HepG2 (cell line): ENCODE measurements at regions not wholly inside any gene's neighbourhood (a gene's known extent, or its start where the extent isn't known, plus 50 kb on each side); places are given as distances from the start of the nearest gene placed in this dataset.

ENCODE experiments used
- ATAC-seq: fragments of 200-7000 bp; cut with Tn5 transposase; 3 replicates; pipeline ENCODE4 v1.9.1; 2020; ENCODE audit warnings: mild to moderate bottlenecking, moderate library complexity
- BruUV-seq: library from RNA; stranded (reverse); fragments of 400-500 nt; replicated peaks from 2 replicates; lab custom pipeline; 2021; lab: Mats Ljungman, UMichigan
- CTCF ChIA-PET: fragments of 300-600 bp; formaldehyde crosslinking; extraction: SDS; loops from one replicate; lab custom pipeline; 2021; ENCODE audit warnings: low total read pairs, inconsistent platforms, low intra/inter-chr PET ratio; lab: Yijun Ruan, JAX
- POLR2A ChIA-PET: fragments of 350-600 bp; sonication (Branson Sonifier 250); formaldehyde crosslinking; loops from one replicate; lab custom pipeline; 2020; ENCODE audit warnings: antibody characterized with exemption, inconsistent platforms; lab: Yijun Ruan, JAX
- DNase-seq: peaks from one replicate; pipeline ENCODE4 v3.0.0-alpha.2; 2015; ENCODE audit warnings: low spot score
- FAIRE-seq: peaks from 3 replicates; lab custom pipeline; 2011; peaks lifted over from hg19 to GRCh38; lab: Jason Lieb, UNC
- H2AFZ ChIP-seq: one replicate; pipeline ENCODE4 v1.6.1; 2011; ENCODE audit warnings: low read length, inconsistent platforms
- H3K27ac ChIP-seq: fragments of 300-600 bp; 3 replicates; pipeline ENCODE4 v1.8.0; 2011; ENCODE audit warnings: mixed run types, mild to moderate bottlenecking, mixed read lengths, low read length, inconsistent platforms; ENCODE audit not compliant: insufficient read depth; ENCODE audit errors: extremely low read length
- H3K27me3 ChIP-seq, 2 experiments: fragments of 200-600 bp in 1 of 2; 2 replicates in 1 of 2; 3 replicates in 1 of 2; pipeline versions ENCODE4 v1.6.0 to v1.8.0; 2011; ENCODE audit warnings: low read length in 2 of 2, mild to moderate bottlenecking in 2 of 2, moderate library complexity in 2 of 2, inconsistent platforms in 1 of 2; ENCODE audit not compliant: insufficient read depth in 2 of 2, control insufficient read depth in 1 of 2
- H3K36me3 ChIP-seq, 2 experiments: fragments of 200-600 bp in 1 of 2; replicated peaks in 1 of 2; 2 replicates in 1 of 2; 3 replicates in 1 of 2; pipeline versions ENCODE4 v1.5.1 to v1.8.0; 2011; ENCODE audit warnings: low read length in 2 of 2, inconsistent platforms in 1 of 2; ENCODE audit not compliant: insufficient read depth in 2 of 2, control insufficient read depth in 1 of 2
- H3K4me1 ChIP-seq: 2 replicates; pipeline ENCODE4 v1.5.1; 2012; ENCODE audit warnings: low read length, inconsistent platforms; ENCODE audit not compliant: insufficient read depth
- H3K4me2 ChIP-seq: 2 replicates; pipeline ENCODE4 v1.6.0; 2011; ENCODE audit warnings: low read depth, low read length, inconsistent platforms
- H3K4me3 ChIP-seq, 3 experiments: fragments of 200-600 bp in 1 of 3; sonication (generic), shearing (Covaris generic) in 1 of 3; replicated peaks in 1 of 3; 2 replicates each; pipeline ENCODE4 v1.5.1; 2011 to 2016; ENCODE audit warnings: low read length in 3 of 3, inconsistent platforms in 2 of 3, low read depth in 2 of 3, mild to moderate bottlenecking in 2 of 3, control low read depth in 1 of 3, mixed read lengths in 1 of 3; ENCODE audit not compliant: insufficient read depth in 1 of 3
- H3K79me2 ChIP-seq: one replicate; pipeline ENCODE4 v1.6.1; 2011; ENCODE audit warnings: low read length, inconsistent platforms; ENCODE audit not compliant: insufficient read depth
- H3K9ac ChIP-seq: 2 replicates; pipeline ENCODE4 v1.6.0; 2011; ENCODE audit warnings: mild to moderate bottlenecking, low read depth, low read length, inconsistent platforms; ENCODE audit not compliant: insufficient read depth
- H3K9me3 ChIP-seq: 2 replicates; pipeline ENCODE4 v1.5.1; 2012; ENCODE audit warnings: mild to moderate bottlenecking, low read length
- H4K20me1 ChIP-seq: 2 replicates; pipeline ENCODE4 v1.6.0; 2011; ENCODE audit warnings: inconsistent platforms, mild to moderate bottlenecking, low read length, moderate library complexity; ENCODE audit not compliant: insufficient read depth
- CCDC6 ChIP-seq: sonication (generic); formaldehyde crosslinking; IDR thresholded peaks from 2 replicates; pipeline ENCODE4 v1.8.1; 2022; ENCODE audit warnings: mild to moderate bottlenecking, missing genetic modification reagents, moderate library complexity
- NPAS2 ChIP-seq: sonication (generic); formaldehyde crosslinking; IDR thresholded peaks from 2 replicates; pipeline ENCODE4 v1.8.0; 2022; ENCODE audit warnings: mild to moderate bottlenecking, missing genetic modification reagents, borderline replicate concordance
- RERE ChIP-seq: IDR thresholded peaks from 2 replicates; pipeline ENCODE4 v1.6.1; 2016; ENCODE audit warnings: low read depth, missing genetic modification reagents, missing compliant biosample characterization
- TRIM24 ChIP-seq: sonication (generic); formaldehyde crosslinking; IDR thresholded peaks from 2 replicates; pipeline ENCODE4 v1.8.0; 2022; ENCODE audit warnings: mild to moderate bottlenecking, missing genetic modification reagents
- ZFY ChIP-seq: sonication (generic); formaldehyde crosslinking; IDR thresholded peaks from 2 replicates; pipeline ENCODE4 v1.4.0; 2020; ENCODE audit warnings: missing genetic modification reagents
- ZNF605 ChIP-seq: sonication (generic); formaldehyde crosslinking; IDR thresholded peaks from 2 replicates; pipeline ENCODE4 v1.8.0; 2022; ENCODE audit warnings: mild to moderate bottlenecking, missing genetic modification reagents
- WGBS: methylation state at CpG from one replicate; pipeline ENCODE4 v1.1.6; 2017; ENCODE audit warnings: low lambda C conversion rate; 5-methylcytosine and 5-hydroxymethylcytosine counted together
- in situ Hi-C: cut with HindIII; loops from 2 replicates; pipeline ENCODE4 v1.10.0; 2017; ENCODE audit warnings: low pct_unique_long_range_greater_than_20kb; ENCODE audit not compliant: extremely low pct_ligation_motif_present
- intact Hi-C: fragments of 100-400 bp; cut with micrococcal nuclease; formaldehyde crosslinking; loops from one replicate; pipeline ENCODE4 v1.10.0; 2022; ENCODE audit not compliant: unreplicated experiment
- TF ChIP-seq, protein P1 (sequence below): sonication (generic); formaldehyde crosslinking; conservative IDR thresholded peaks from 2 replicates; pipeline ENCODE4 v1.8.1; 2023; ENCODE audit warnings: missing genetic modification reagents
- TF ChIP-seq, protein P2 (sequence below): sonication (generic); formaldehyde crosslinking; IDR thresholded peaks from 2 replicates; pipeline ENCODE4 v1.4.0; 2020; ENCODE audit warnings: missing genetic modification reagents

DNA sequence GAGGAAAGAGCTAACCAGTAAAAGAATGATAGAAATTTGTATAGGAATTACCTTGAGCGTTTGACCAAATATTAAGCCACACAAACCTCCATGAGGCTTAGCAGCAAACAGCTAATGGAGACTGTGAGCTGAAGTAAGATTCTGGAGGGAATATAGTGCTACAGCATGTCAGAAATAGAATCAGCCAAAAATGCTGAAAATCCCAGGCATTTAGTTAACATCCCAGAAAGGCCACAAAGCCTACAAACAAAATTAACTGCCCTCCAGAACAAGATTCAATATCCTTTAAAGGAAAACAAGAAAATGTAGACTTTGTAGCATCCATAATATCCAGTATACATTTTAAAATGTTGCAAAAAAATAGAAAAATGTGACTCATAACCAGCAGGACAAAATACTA, 257.8 kb upstream of the TUSC1 start:
- in situ Hi-C loops = no loop called here
- POLR2A ChIA-PET = no interaction called here
- Histone ChIP-seq H3K9ac (no peak overlapping the region), H3K4me1 (no peaks in the 10 kb centered on the region), H3K27ac (no peak overlapping the region)
- 0% methylated on average over 1 of the region's 1 CpG for whole genome bisulfite sequencing
- ATAC-seq = no peak
- TF ChIP-seq ZNF605 (CRISPR knock-in tag) (no peak), ZFY (CRISPR knock-in tag) (no peak)
- TF ChIP-seq, protein P1, sequence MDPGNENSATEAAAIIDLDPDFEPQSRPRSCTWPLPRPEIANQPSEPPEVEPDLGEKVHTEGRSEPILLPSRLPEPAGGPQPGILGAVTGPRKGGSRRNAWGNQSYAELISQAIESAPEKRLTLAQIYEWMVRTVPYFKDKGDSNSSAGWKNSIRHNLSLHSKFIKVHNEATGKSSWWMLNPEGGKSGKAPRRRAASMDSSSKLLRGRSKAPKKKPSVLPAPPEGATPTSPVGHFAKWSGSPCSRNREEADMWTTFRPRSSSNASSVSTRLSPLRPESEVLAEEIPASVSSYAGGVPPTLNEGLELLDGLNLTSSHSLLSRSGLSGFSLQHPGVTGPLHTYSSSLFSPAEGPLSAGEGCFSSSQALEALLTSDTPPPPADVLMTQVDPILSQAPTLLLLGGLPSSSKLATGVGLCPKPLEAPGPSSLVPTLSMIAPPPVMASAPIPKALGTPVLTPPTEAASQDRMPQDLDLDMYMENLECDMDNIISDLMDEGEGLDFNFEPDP (CRISPR knock-in tag) = no peak
- TF ChIP-seq, all 625 proteins: peak for 0
- Histone ChIP-seq H3K27me3 (no peaks in the 10 kb centered on the region), H2AFZ (no peak overlapping the region), H3K36me3 (no peaks in the 10 kb centered on the region), H3K4me3 (no peak overlapping the region), H4K20me1 (no peaks in the 10 kb centered on the region), H3K79me2 (no peaks in the 10 kb centered on the region), H3K9me3 (peaks cover 65% of the 10 kb centered on the region), H3K4me2 (no peak overlapping the region)
- BruUV-seq = no TSS peak
- no peak for FAIRE-seq
- CTCF ChIA-PET = no interaction called here
- intact Hi-C loops = no loop called here
- no peak for DNase-seq

DNA sequence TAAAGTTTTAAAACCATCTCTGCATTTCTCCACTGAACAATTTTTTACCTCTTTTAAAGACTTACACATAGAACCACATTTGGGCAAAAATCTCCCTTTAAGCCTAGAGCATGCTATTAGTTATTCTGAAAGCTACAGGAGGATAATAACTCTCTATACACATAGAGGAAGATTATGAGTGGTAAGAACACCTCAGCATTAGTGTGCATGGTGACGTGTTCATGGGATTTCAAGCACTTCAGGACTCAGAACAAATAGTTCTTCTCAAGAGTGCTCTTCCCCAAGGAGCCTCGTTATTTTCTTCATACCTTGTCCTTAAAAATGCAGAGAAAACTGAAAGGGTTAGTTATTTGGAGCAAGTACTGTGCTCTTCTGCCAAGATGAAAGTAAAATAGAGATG, 256.9 kb upstream of the TUSC1 start:
- FAIRE-seq (no peak), DNase-seq (no peak), ATAC-seq (no peak)
- intact Hi-C loops (no loop called here), in situ Hi-C loops (no loop called here)
- no peaks in the 10 kb centered on the region for H3K36me3 ChIP-seq
- no peak overlapping the region for H3K4me3 ChIP-seq
- no peaks in the 10 kb centered on the region for H3K27me3 ChIP-seq
- ChIA-PET CTCF (no interaction called here), POLR2A (no interaction called here)
- H4K20me1 ChIP-seq = no peaks in the 10 kb centered on the region
- H3K4me2 ChIP-seq = no peak overlapping the region
- 0% methylated on average over 2 of the region's 2 CpGs for WGBS
- no peak overlapping the region for H3K9ac ChIP-seq
- no TSS peak for BruUV-seq
- H3K27ac ChIP-seq = no peak overlapping the region
- no peak overlapping the region for H2AFZ ChIP-seq
- H3K9me3 ChIP-seq = peaks cover 59% of the 10 kb centered on the region
- H3K79me2 ChIP-seq = no peaks in the 10 kb centered on the region
- H3K4me1 ChIP-seq = no peaks in the 10 kb centered on the region
- TF ChIP-seq RERE = no peak
- TF ChIP-seq CCDC6 (CRISPR knock-in tag) = no peak
- no peak for TF ChIP-seq NPAS2 (CRISPR knock-in tag)
- TF ChIP-seq, protein P2, sequence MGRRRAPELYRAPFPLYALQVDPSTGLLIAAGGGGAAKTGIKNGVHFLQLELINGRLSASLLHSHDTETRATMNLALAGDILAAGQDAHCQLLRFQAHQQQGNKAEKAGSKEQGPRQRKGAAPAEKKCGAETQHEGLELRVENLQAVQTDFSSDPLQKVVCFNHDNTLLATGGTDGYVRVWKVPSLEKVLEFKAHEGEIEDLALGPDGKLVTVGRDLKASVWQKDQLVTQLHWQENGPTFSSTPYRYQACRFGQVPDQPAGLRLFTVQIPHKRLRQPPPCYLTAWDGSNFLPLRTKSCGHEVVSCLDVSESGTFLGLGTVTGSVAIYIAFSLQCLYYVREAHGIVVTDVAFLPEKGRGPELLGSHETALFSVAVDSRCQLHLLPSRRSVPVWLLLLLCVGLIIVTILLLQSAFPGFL (CRISPR knock-in tag) = no peak
- no peak for TF ChIP-seq TRIM24 (CRISPR knock-in tag)
